Progenitor cell of endocrine pancreas (in vitro differentiated cells): ENCODE measurements at regions not wholly inside any gene's neighbourhood (a gene's known extent, or its start where the extent isn't known, plus 50 kb on each side); places are given as distances from the start of the nearest gene placed in this dataset.

ENCODE experiments used
- DNase-seq: peaks from one replicate; pipeline ENCODE4 v3.0.0; 2021; ENCODE audit warnings: low spot score; ENCODE audit not compliant: unreplicated experiment
- H3K27ac Mint-ChIP-seq: 2 replicates; pipeline ENCODE4 v1.8.0; 2021; ENCODE audit warnings: mild to moderate bottlenecking, moderate library complexity, mixed read lengths
- H3K27me3 Mint-ChIP-seq: 2 replicates; pipeline ENCODE4 v1.8.0; 2021; ENCODE audit warnings: mixed read lengths
- H3K36me3 Mint-ChIP-seq: 2 replicates; pipeline ENCODE4 v1.8.0; 2022; ENCODE audit warnings: mixed read lengths; ENCODE audit not compliant: insufficient read depth
- H3K4me1 Mint-ChIP-seq: 2 replicates; pipeline ENCODE4 v1.8.0; 2021; ENCODE audit warnings: low read depth, mixed read lengths
- H3K4me3 Mint-ChIP-seq: 2 replicates; pipeline ENCODE4 v1.8.0; 2021; ENCODE audit warnings: low read depth, mild to moderate bottlenecking, moderate library complexity, mixed read lengths
- H3K9me3 Mint-ChIP-seq: 2 replicates; pipeline ENCODE4 v1.8.0; 2021; ENCODE audit warnings: low read depth, mixed read lengths
- CTCF ChIP-seq: fragments of 200-600 bp; sonication (generic); IDR thresholded peaks from one replicate; pipeline ENCODE4 v1.5.0; 2021; ENCODE audit warnings: antibody characterized with exemption, mild to moderate bottlenecking; ENCODE audit not compliant: unreplicated experiment

GRCh38 chr22:47693606-47694005 lies 931.2 kb downstream of the TBC1D22A start:
- no peak for TF ChIP-seq CTCF
- no peaks in the 10 kb centered on the region for H3K4me1 Mint-ChIP-seq
- H3K27ac Mint-ChIP-seq, result no peak overlapping the region
- H3K27me3 Mint-ChIP-seq, result no peaks in the 10 kb centered on the region
- no peaks in the 10 kb centered on the region for H3K9me3 Mint-ChIP-seq
- H3K36me3 Mint-ChIP-seq, result no peaks in the 10 kb centered on the region
- H3K4me3 Mint-ChIP-seq, result no peak overlapping the region
- no peak for DNase-seq

GRCh38 chr22:47692811-47693210 lies 930.4 kb downstream of the TBC1D22A start:
- H3K27ac Mint-ChIP-seq, result no peak overlapping the region
- no peaks in the 10 kb centered on the region for H3K9me3 Mint-ChIP-seq
- no peak for DNase-seq
- H3K27me3 Mint-ChIP-seq, result peaks cover 2% of the 10 kb centered on the region
- no peaks in the 10 kb centered on the region for H3K4me1 Mint-ChIP-seq
- H3K36me3 Mint-ChIP-seq, result no peaks in the 10 kb centered on the region
- no peak overlapping the region for H3K4me3 Mint-ChIP-seq
- no peak for TF ChIP-seq CTCF

GRCh38 chr22:47691152-47691895 lies 928.9 kb downstream of the TBC1D22A start:
- H3K36me3 Mint-ChIP-seq, result no peaks in the 10 kb centered on the region
- no peak for TF ChIP-seq CTCF
- no peaks in the 10 kb centered on the region for H3K4me1 Mint-ChIP-seq
- peaks cover 16% of the 10 kb centered on the region for H3K27me3 Mint-ChIP-seq
- no peak overlapping the region for H3K4me3 Mint-ChIP-seq
- no peak overlapping the region for H3K27ac Mint-ChIP-seq
- H3K9me3 Mint-ChIP-seq, result peaks cover 3% of the 10 kb centered on the region
- no peak for DNase-seq

DNA sequence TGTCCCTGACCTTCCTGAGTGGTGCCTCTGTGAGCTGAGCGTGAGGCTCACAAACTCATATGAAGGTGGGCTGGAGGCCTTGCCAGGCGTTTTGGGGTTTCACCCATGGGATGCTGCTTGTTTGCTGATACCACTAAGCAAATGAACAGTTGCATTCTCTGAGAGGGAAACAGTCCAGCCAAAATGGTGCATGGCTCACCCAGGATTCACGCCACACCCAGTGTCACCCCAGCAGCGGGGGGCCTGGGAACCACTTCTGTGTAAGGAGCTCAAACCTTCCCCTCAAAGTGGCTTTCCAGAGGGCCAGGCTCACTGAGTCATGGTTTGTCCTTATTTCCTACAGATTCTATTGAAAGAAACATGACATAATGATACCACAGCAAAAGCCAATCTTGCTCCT lies 928.1 kb downstream of the TBC1D22A start:
- Mint-ChIP-seq H3K4me3 (no peak overlapping the region), H3K4me1 (no peaks in the 10 kb centered on the region), H3K27ac (no peak overlapping the region), H3K36me3 (no peaks in the 10 kb centered on the region), H3K9me3 (peaks cover 3% of the 10 kb centered on the region), H3K27me3 (peaks cover 19% of the 10 kb centered on the region)
- TF ChIP-seq CTCF, result no peak
- no peak for DNase-seq

- Mint-ChIP-seq H3K9me3 (peaks cover 3% of the 10 kb centered on the region), H3K27me3 (peaks cover 23% of the 10 kb centered on the region), H3K4me3 (no peak overlapping the region), H3K4me1 (no peaks in the 10 kb centered on the region), H3K27ac (no peak overlapping the region), H3K36me3 (no peaks in the 10 kb centered on the region)
- no peak for TF ChIP-seq CTCF
- DNase-seq, result no peak
Observed at GRCh38 chr22:47690166-47690565, 927.7 kb downstream of the TBC1D22A start.
